Hematopoietic multipotent progenitor cell treated with erythropoietin and hydrocortisone succinate and interleukin-3 and kit ligand, for 6 days (in vitro differentiated cells): ENCODE measurements at regions not wholly inside any gene's neighbourhood (a gene's known extent, or its start where the extent isn't known, plus 50 kb on each side); places are given as distances from the start of the nearest gene placed in this dataset.
"Not testable (repeated sequence)": the region's sequence is repeated elsewhere in the genome, so short reads cannot be mapped to it uniquely, and the experiment has no call there.

Source experiments
- DNase-seq: peaks from one replicate; pipeline ENCODE4 v3.0.0-alpha.2; 2015

- DNase-seq: no peak
These were observed 510.0 kb downstream of the XYLT1 start for GRCh38 chr16:16960785-16961184.

GRCh38 chr16:16966439-16966838, 504.3 kb downstream of the XYLT1 start:
- no peak for DNase-seq

- DNase-seq: no peak
These were observed 499.7 kb downstream of the XYLT1 start for GRCh38 chr16:16971042-16971441.

GRCh38 chr16:16972831-16973230, 497.9 kb downstream of the XYLT1 start:
- DNase-seq: no peak

GRCh38 chr16:16973707-16974591, 496.8 kb downstream of the XYLT1 start:
- DNase-seq: no peak

GRCh38 chr16:16982614-16983013, 488.1 kb downstream of the XYLT1 start:
- no peak for DNase-seq

- DNase-seq: no peak
These were observed 487.2 kb downstream of the XYLT1 start for GRCh38 chr16:16983582-16983981.

- not testable (repeated sequence) for DNase-seq
These were observed 486.7 kb downstream of the XYLT1 start for GRCh38 chr16:16984091-16984490.

- DNase-seq: no peak
These were observed 485.1 kb downstream of the XYLT1 start for GRCh38 chr16:16985707-16986106.

- no peak for DNase-seq
These were observed 481.8 kb downstream of the XYLT1 start for GRCh38 chr16:16988963-16989362.

- DNase-seq: no peak
These were observed 481.4 kb downstream of the XYLT1 start for GRCh38 chr16:16989368-16989767.

- DNase-seq: no peak
These were observed 479.0 kb downstream of the XYLT1 start for GRCh38 chr16:16991711-16992110.

- DNase-seq: peak; percentile 23
These were observed 477.6 kb downstream of the XYLT1 start for GRCh38 chr16:16992975-16993765.

GRCh38 chr16:16994831-16995230, 475.9 kb downstream of the XYLT1 start:
- no peak for DNase-seq

GRCh38 chr16:16996827-16997226, 473.9 kb downstream of the XYLT1 start:
- DNase-seq: no peak

- DNase-seq: no peak
These were observed 473.4 kb downstream of the XYLT1 start for GRCh38 chr16:16997349-16997748.

GRCh38 chr16:17001471-17001870, 469.3 kb downstream of the XYLT1 start:
- DNase-seq: no peak

GRCh38 chr16:17002565-17002964, 468.2 kb downstream of the XYLT1 start:
- peak; percentile 18 for DNase-seq

GRCh38 chr16:17005963-17006362, 464.8 kb downstream of the XYLT1 start:
- DNase-seq: not testable (repeated sequence)

- DNase-seq: no peak
These were observed 459.0 kb downstream of the XYLT1 start for GRCh38 chr16:17011712-17012111.

GRCh38 chr16:17013038-17013437, 457.7 kb downstream of the XYLT1 start:
- no peak for DNase-seq

- no peak for DNase-seq
These were observed 456.2 kb downstream of the XYLT1 start for GRCh38 chr16:17014484-17015121.

- DNase-seq: no peak
These were observed 455.1 kb downstream of the XYLT1 start for GRCh38 chr16:17015702-17016101.

- no peak for DNase-seq
These were observed 453.3 kb downstream of the XYLT1 start for GRCh38 chr16:17017442-17017841.
